HUES64 (cell line): ENCODE measurements at regions not wholly inside any gene's neighbourhood (a gene's known extent, or its start where the extent isn't known, plus 50 kb on each side); places are given as distances from the start of the nearest gene placed in this dataset.

Source experiments
- H3K27ac ChIP-seq: 2 replicates; pipeline ENCODE4 v1.7.0; 2013; ENCODE audit warnings: low read depth, low read length, inconsistent platforms
- H3K27me3 ChIP-seq: 2 replicates; pipeline ENCODE4 v1.6.1; 2013; ENCODE audit warnings: mild to moderate bottlenecking, low read length; ENCODE audit not compliant: insufficient read depth
- H3K36me3 ChIP-seq: 2 replicates; pipeline ENCODE4 v1.6.1; 2013; ENCODE audit warnings: mild to moderate bottlenecking, low read length; ENCODE audit not compliant: insufficient read depth
- H3K4me1 ChIP-seq: 2 replicates; pipeline ENCODE4 v1.6.1; 2013; ENCODE audit warnings: mild to moderate bottlenecking, low read length, moderate library complexity; ENCODE audit not compliant: insufficient read depth
- H3K4me3 ChIP-seq: 2 replicates; pipeline ENCODE4 v1.5.1; 2013; ENCODE audit warnings: mild to moderate bottlenecking, low read length, moderate library complexity
- H3K9ac ChIP-seq: 2 replicates; pipeline ENCODE4 v1.6.1; 2013; ENCODE audit warnings: mild to moderate bottlenecking, low read depth, low read length
- H3K9me3 ChIP-seq: 2 replicates; pipeline ENCODE4 v1.6.1; 2013; ENCODE audit warnings: low read depth, low read length; ENCODE audit not compliant: insufficient read depth
- WGBS: fragments of 150-250, 120-280 bp; methylation state at CpG from one replicate; pipeline ENCODE4 v1.1.7; 2013; ENCODE audit warnings: missing lambda C conversion rate; 5-methylcytosine and 5-hydroxymethylcytosine counted together

- Histone ChIP-seq H3K27ac (no peak overlapping the region), H3K4me3 (no peak overlapping the region), H3K27me3 (no peaks in the 10 kb centered on the region), H3K9ac (no peak overlapping the region), H3K36me3 (no peaks in the 10 kb centered on the region), H3K4me1 (peaks cover 3% of the 10 kb centered on the region; the same call in 1 of the 2 replicates), H3K9me3 (no peaks in the 10 kb centered on the region)
- 95% methylated on average over 4 of the region's 5 CpGs for WGBS
These were observed 455.6 kb downstream of the INHBA start for GRCh38 chr7:41247143-41247865.

- Histone ChIP-seq H3K27ac (no peak overlapping the region), H3K4me1 (peaks cover 3% of the 10 kb centered on the region; the same call in 1 of the 2 replicates), H3K9me3 (no peaks in the 10 kb centered on the region), H3K27me3 (no peaks in the 10 kb centered on the region), H3K36me3 (no peaks in the 10 kb centered on the region), H3K4me3 (no peak overlapping the region), H3K9ac (no peak overlapping the region)
- 100% methylated on average over 1 of the region's 1 CpG for WGBS
These were observed 457.0 kb downstream of the INHBA start for GRCh38 chr7:41245916-41246315.

- H3K27ac ChIP-seq = no peak overlapping the region
- no peak overlapping the region for H3K9ac ChIP-seq
- H3K36me3 ChIP-seq = no peaks in the 10 kb centered on the region
- peaks cover 3% of the 10 kb centered on the region; the same call in 1 of the 2 replicates for H3K4me1 ChIP-seq
- H3K27me3 ChIP-seq = no peaks in the 10 kb centered on the region
- WGBS = 78% methylated on average over 4 of the region's 4 CpGs
- no peaks in the 10 kb centered on the region for H3K9me3 ChIP-seq
- no peak overlapping the region for H3K4me3 ChIP-seq
These were observed 458.6 kb downstream of the INHBA start for GRCh38 chr7:41244246-41244645.

GRCh38 chr7:41241641-41242040, 461.2 kb downstream of the INHBA start:
- no peak overlapping the region for H3K4me3 ChIP-seq
- H3K27ac ChIP-seq = no peak overlapping the region
- H3K9ac ChIP-seq = no peak overlapping the region
- no peaks in the 10 kb centered on the region for H3K27me3 ChIP-seq
- H3K36me3 ChIP-seq = no peaks in the 10 kb centered on the region
- peaks cover 3% of the 10 kb centered on the region; the same call in 1 of the 2 replicates for H3K4me1 ChIP-seq
- no peaks in the 10 kb centered on the region for H3K9me3 ChIP-seq
- WGBS = 96% methylated on average over 5 of the region's 6 CpGs

DNA sequence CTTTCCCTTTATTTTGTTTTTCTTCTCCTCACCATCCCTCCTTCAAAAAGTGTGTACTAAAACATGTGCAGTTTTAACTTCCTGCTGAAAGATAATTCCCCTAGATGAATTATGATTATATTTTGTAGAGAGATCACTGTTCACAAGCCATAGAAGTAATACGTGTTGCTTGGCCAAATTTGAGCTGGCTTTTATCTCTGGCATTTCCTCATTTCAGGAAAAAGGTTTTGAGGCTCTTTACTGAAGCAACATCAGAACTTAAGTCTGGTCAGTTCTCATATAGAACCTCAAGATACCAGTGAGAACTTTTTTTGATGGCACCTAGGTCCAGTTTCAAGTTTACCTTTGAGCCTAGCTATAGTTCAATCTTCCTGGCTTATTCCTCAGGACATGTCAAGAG, 463.3 kb downstream of the INHBA start:
- H3K9me3 ChIP-seq = no peaks in the 10 kb centered on the region
- H3K36me3 ChIP-seq = no peaks in the 10 kb centered on the region
- H3K9ac ChIP-seq = no peak overlapping the region
- peaks cover 3% of the 10 kb centered on the region; the same call in 1 of the 2 replicates for H3K4me1 ChIP-seq
- H3K27me3 ChIP-seq = no peaks in the 10 kb centered on the region
- H3K27ac ChIP-seq = no peak overlapping the region
- 100% methylated on average over 1 of the region's 1 CpG for WGBS
- H3K4me3 ChIP-seq = no peak overlapping the region

- 92% methylated on average over 1 of the region's 1 CpG for WGBS
These were observed 464.0 kb downstream of the INHBA start for GRCh38 chr7:41238851-41239331.

DNA sequence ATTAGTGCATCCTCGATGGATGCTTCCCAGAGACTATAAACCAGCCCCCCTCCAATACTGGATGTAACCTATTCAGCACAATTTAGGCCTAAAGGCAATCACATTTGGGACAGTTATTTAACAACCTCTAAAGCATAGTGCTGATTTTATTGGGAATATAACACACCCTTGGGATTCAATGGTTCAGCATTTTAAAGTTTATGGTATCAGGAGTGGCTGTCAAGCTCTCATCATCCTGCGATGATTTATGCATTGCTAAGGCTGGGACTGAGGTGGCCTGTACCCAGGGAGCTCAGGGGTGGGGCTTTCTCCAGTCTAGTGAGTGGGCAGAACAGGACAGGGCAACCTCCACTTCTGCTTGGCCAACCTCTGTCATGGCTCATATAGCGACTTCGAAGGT, 464.9 kb downstream of the INHBA start:
- no peaks in the 10 kb centered on the region for H3K9me3 ChIP-seq
- H3K4me1 ChIP-seq = no peaks in the 10 kb centered on the region
- no peak overlapping the region for H3K4me3 ChIP-seq
- H3K36me3 ChIP-seq = no peaks in the 10 kb centered on the region
- H3K27ac ChIP-seq = no peak overlapping the region
- H3K27me3 ChIP-seq = no peaks in the 10 kb centered on the region
- WGBS = 100% methylated on average over 4 of the region's 4 CpGs
- no peak overlapping the region for H3K9ac ChIP-seq

More at GRCh38 chr7:41238851-41239331, 464.0 kb downstream of the INHBA start:
- no peaks in the 10 kb centered on the region for H3K27me3 ChIP-seq
- no peaks in the 10 kb centered on the region for H3K36me3 ChIP-seq
- no peak overlapping the region for H3K27ac ChIP-seq
- no peak overlapping the region for H3K4me3 ChIP-seq
- no peaks in the 10 kb centered on the region for H3K9me3 ChIP-seq
- no peak overlapping the region for H3K9ac ChIP-seq
- H3K4me1 ChIP-seq = no peaks in the 10 kb centered on the region

DNA sequence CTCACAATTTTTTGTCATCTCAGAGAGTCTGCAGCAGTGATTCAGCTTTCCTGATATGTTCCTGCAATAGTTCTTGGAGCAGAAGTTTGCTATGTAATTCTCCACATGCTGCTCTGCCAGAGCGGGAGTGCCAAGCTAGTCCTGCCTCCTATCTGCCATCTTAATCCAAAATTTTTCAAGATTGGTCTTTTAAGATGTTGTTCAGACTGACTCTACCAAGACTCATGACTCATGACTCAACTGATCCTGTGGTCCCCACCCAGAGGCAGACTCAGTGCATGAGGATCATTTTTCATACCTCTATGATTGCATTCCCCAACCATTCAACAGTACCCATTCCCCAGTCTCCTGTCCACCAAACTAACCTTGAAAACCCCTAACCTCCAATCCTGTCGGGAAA, 470.8 kb downstream of the INHBA start:
- WGBS = 93% methylated on average over 2 of the region's 2 CpGs

GRCh38 chr7:41224063-41224763, 478.7 kb downstream of the INHBA start:
- Histone ChIP-seq H3K36me3 (no peaks in the 10 kb centered on the region), H3K4me3 (no peak overlapping the region), H3K27me3 (peaks cover 48% of the 10 kb centered on the region), H3K27ac (no peak overlapping the region), H3K4me1 (peaks cover 5% of the 10 kb centered on the region), H3K9me3 (no peaks in the 10 kb centered on the region), H3K9ac (no peak overlapping the region)
- WGBS = 96% methylated on average over 6 of the region's 6 CpGs

More for the DNA sequence above, 470.8 kb downstream of the INHBA start:
- H3K9ac ChIP-seq = no peak overlapping the region
- no peaks in the 10 kb centered on the region; the same call in 1 of the 2 replicates for H3K9me3 ChIP-seq
- H3K27me3 ChIP-seq = no peaks in the 10 kb centered on the region
- H3K36me3 ChIP-seq = no peaks in the 10 kb centered on the region
- H3K4me1 ChIP-seq = no peaks in the 10 kb centered on the region
- H3K4me3 ChIP-seq = no peak overlapping the region
- no peak overlapping the region for H3K27ac ChIP-seq

DNA sequence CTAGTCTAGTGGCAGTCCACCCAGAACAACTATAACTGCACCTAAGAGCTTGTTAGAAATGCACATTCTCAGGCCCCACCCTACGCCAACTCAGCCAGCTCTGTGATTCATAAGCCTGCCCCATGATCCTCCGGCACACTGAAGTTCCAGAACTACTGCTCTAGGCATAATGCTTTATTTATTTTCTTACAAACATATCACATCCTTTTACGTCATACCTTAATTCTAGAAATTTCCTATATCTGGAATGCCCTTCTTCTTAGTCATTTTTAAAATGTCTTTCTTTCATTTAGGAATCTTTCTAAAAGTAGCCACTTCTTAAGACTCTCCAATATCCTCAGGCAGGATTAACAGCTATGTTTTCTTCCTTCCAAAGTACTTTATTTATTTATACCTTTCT, 480.1 kb downstream of the INHBA start:
- H3K27me3 ChIP-seq = peaks cover 62% of the 10 kb centered on the region
- no peak overlapping the region for H3K27ac ChIP-seq

GRCh38 chr7:41220266-41220665, 482.6 kb downstream of the INHBA start:
- 75% methylated on average over 1 of the region's 1 CpG for WGBS
- Histone ChIP-seq H3K27ac (no peak overlapping the region), H3K27me3 (peaks cover 87% of the 10 kb centered on the region), H3K4me3 (no peak overlapping the region), H3K36me3 (no peaks in the 10 kb centered on the region), H3K9me3 (no peaks in the 10 kb centered on the region), H3K9ac (no peak overlapping the region), H3K4me1 (peaks cover 5% of the 10 kb centered on the region)

More for the DNA sequence above, 480.1 kb downstream of the INHBA start:
- Histone ChIP-seq H3K36me3 (no peaks in the 10 kb centered on the region), H3K9me3 (no peaks in the 10 kb centered on the region), H3K4me1 (peaks cover 5% of the 10 kb centered on the region), H3K9ac (no peak overlapping the region), H3K4me3 (no peak overlapping the region)
- 94% methylated on average over 3 of the region's 3 CpGs for WGBS
